ENCODE measurements at regions not wholly inside any gene's neighbourhood (a gene's known extent, or its start where the extent isn't known, plus 50 kb on each side); places are given as distances from the start of the nearest gene placed in this dataset.

- H3K4me3 ChIP-seq (ENCODE audit: low read depth, low read length) = no peak overlapping the region
- TF ChIP-seq MAX (IDR thresholded peaks at IDR 0.05; ENCODE audit: low read depth, low read length) (no peak), POLR2A (IDR thresholded peaks at IDR 0.05; ENCODE audit: extremely low read depth, insufficient read length) (no peak), MYC (IDR thresholded peaks at IDR 0.05; ENCODE audit: low read depth, low read length) (no peak)
- TF ChIP-seq, protein P1, sequence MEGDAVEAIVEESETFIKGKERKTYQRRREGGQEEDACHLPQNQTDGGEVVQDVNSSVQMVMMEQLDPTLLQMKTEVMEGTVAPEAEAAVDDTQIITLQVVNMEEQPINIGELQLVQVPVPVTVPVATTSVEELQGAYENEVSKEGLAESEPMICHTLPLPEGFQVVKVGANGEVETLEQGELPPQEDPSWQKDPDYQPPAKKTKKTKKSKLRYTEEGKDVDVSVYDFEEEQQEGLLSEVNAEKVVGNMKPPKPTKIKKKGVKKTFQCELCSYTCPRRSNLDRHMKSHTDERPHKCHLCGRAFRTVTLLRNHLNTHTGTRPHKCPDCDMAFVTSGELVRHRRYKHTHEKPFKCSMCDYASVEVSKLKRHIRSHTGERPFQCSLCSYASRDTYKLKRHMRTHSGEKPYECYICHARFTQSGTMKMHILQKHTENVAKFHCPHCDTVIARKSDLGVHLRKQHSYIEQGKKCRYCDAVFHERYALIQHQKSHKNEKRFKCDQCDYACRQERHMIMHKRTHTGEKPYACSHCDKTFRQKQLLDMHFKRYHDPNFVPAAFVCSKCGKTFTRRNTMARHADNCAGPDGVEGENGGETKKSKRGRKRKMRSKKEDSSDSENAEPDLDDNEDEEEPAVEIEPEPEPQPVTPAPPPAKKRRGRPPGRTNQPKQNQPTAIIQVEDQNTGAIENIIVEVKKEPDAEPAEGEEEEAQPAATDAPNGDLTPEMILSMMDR (IDR thresholded peaks at IDR 0.05; ENCODE audit: low read depth, low read length) = no peak
- DNase-seq (ENCODE audit: low read depth) = no peak
Observed at GRCh38 chr2:7584017-7584416, 666.8 kb downstream of the RNF144A start.

DNA sequence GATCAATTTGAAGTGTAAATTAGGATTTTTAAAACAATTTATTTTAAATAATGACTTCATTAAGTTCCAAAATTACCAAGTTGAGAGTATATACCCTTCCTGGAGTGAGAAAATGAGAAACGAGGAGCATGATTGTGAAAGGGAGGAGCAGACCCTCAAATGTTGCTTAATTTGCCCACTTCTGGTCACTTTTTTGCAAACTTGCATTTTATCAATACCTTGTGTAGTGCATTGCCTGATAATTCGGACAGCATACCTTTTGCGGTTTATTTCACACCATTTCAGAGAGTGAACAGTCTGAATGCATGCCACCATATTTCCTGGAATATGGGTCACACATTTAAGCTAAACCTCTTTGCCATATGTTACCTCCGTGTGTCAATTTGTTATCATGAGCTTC is 669.7 kb downstream of the RNF144A start:
- no peak overlapping the region for H3K4me3 ChIP-seq (ENCODE audit: low read depth, low read length)
- no peak for TF ChIP-seq MAX (IDR thresholded peaks at IDR 0.05; ENCODE audit: low read depth, low read length)
- TF ChIP-seq, protein P1 (IDR thresholded peaks at IDR 0.05; ENCODE audit: low read depth, low read length) = no peak
- TF ChIP-seq POLR2A (IDR thresholded peaks at IDR 0.05; ENCODE audit: extremely low read depth, insufficient read length) = no peak
- no peak for TF ChIP-seq MYC (IDR thresholded peaks at IDR 0.05; ENCODE audit: low read depth, low read length)
- no peak for DNase-seq (ENCODE audit: low read depth)

GRCh38 chr2:7588295-7588694 is 671.1 kb downstream of the RNF144A start:
- TF ChIP-seq MAX (IDR thresholded peaks at IDR 0.05; ENCODE audit: low read depth, low read length) (no peak), POLR2A (IDR thresholded peaks at IDR 0.05; ENCODE audit: extremely low read depth, insufficient read length) (no peak), MYC (IDR thresholded peaks at IDR 0.05; ENCODE audit: low read depth, low read length) (no peak)
- TF ChIP-seq, protein P1 (IDR thresholded peaks at IDR 0.05; ENCODE audit: low read depth, low read length) = no peak
- peak; percentile 7 for DNase-seq (ENCODE audit: low read depth)
- H3K4me3 ChIP-seq (ENCODE audit: low read depth, low read length) = no peak overlapping the region

DNA sequence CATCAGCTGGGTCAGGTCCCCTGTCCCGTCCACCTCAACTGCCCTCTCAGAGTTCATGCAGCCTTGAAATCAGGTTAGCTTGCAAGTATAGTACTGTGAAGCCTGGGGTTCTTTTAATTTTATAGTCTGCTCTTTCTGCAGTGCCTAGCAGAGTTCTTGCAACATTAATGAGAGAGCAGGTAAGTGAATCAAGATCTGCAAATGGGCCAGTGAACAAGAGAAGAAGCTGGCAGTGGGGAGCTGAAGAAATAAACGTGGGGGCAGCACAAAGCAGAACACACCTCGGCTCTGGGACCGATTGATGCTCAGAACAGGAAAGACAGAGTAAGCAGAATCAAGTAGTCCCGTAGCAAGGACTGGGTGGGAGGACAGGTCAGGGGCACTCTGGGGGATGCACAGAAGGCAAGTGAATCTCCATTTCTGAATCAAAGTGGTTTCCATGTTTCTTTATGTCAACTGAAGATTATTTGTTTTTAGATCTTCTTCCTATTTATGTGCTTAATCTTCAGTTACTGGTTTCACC is 675.5 kb downstream of the RNF144A start:
- DNase-seq (ENCODE audit: low read depth) = no peak
- TF ChIP-seq, protein P1 (IDR thresholded peaks at IDR 0.05; ENCODE audit: low read depth, low read length) = no peak
- no peak for TF ChIP-seq MAX (IDR thresholded peaks at IDR 0.05; ENCODE audit: low read depth, low read length)
- no peak for TF ChIP-seq POLR2A (IDR thresholded peaks at IDR 0.05; ENCODE audit: extremely low read depth, insufficient read length)
- no peak for TF ChIP-seq MYC (IDR thresholded peaks at IDR 0.05; ENCODE audit: low read depth, low read length)
- H3K4me3 ChIP-seq (ENCODE audit: low read depth, low read length) = no peak overlapping the region

DNA sequence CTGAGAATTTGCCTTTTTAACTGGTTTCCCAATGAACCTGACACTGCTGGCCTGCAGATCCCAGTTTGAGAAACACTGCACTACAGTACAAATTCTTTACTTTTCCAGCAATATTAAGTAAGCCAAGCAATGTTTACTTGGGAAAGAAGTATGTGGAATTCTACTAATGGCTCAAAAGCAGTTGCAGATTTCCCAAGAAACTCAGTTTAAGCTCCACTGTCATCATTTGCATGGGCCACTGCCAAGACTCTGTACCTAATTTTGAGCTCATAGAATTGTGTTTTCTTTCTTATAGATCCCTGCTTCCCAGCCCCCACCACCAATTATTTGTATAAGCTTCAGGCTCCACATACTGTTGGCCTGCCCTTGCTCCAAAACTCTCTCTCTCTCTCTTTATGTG is 676.1 kb downstream of the RNF144A start:
- no peak overlapping the region for H3K4me3 ChIP-seq (ENCODE audit: low read depth, low read length)
- DNase-seq (ENCODE audit: low read depth) = peak; percentile 16
- TF ChIP-seq MAX (IDR thresholded peaks at IDR 0.05; ENCODE audit: low read depth, low read length) = no peak
- TF ChIP-seq POLR2A (IDR thresholded peaks at IDR 0.05; ENCODE audit: extremely low read depth, insufficient read length) = no peak
- TF ChIP-seq, protein P1 (IDR thresholded peaks at IDR 0.05; ENCODE audit: low read depth, low read length) = no peak
- no peak for TF ChIP-seq MYC (IDR thresholded peaks at IDR 0.05; ENCODE audit: low read depth, low read length)

Measured in NB4 (cell line).